22Rv1 (cell line): ENCODE measurements at regions not wholly inside any gene's neighbourhood (a gene's known extent, or its start where the extent isn't known, plus 50 kb on each side); places are given as distances from the start of the nearest gene placed in this dataset.
"Not testable (repeated sequence)": the region's sequence is repeated elsewhere in the genome, so short reads cannot be mapped to it uniquely, and the experiment has no call there.

ENCODE experiments used
- H3K27ac ChIP-seq: fragments of 450-650 bp; 2 replicates; pipeline ENCODE4 v1.5.1; 2017
- CTCF ChIP-seq: fragments of 450-650 bp; IDR thresholded peaks from 2 replicates; pipeline ENCODE4 v1.5.1; 2017; ENCODE audit warnings: mild to moderate bottlenecking
- ZFX ChIP-seq: fragments of 450-650 bp; IDR thresholded peaks from 2 replicates; pipeline ENCODE4 v1.6.1; 2017; ENCODE audit warnings: antibody characterized with exemption, borderline replicate concordance

- TF ChIP-seq CTCF (no peak), ZFX (no peak)
- H3K27ac ChIP-seq, result no peak overlapping the region
These were observed 432.8 kb downstream of the CD83 start for GRCh38 chr6:14550410-14550809.

- TF ChIP-seq CTCF (no peak), ZFX (no peak)
- no peak overlapping the region for H3K27ac ChIP-seq
These were observed 433.2 kb downstream of the CD83 start for GRCh38 chr6:14550822-14551221.

GRCh38 chr6:14551601-14552000 is 434.0 kb downstream of the CD83 start:
- not testable (repeated sequence) for H3K27ac ChIP-seq

- H3K27ac ChIP-seq, result no peak overlapping the region
- TF ChIP-seq ZFX (no peak), CTCF (no peak)
These were observed 435.3 kb downstream of the CD83 start for GRCh38 chr6:14552891-14553290.

GRCh38 chr6:14553515-14553914 is 435.9 kb downstream of the CD83 start:
- TF ChIP-seq CTCF (no peak), ZFX (no peak)
- H3K27ac ChIP-seq, result no peak overlapping the region

GRCh38 chr6:14555804-14556203 is 438.2 kb downstream of the CD83 start:
- H3K27ac ChIP-seq, result no peak overlapping the region
- no peak for TF ChIP-seq CTCF
- no peak for TF ChIP-seq ZFX

- no peak overlapping the region for H3K27ac ChIP-seq
- TF ChIP-seq CTCF, result no peak
- no peak for TF ChIP-seq ZFX
These were observed 442.4 kb downstream of the CD83 start for GRCh38 chr6:14559746-14560536.

- not testable (repeated sequence) for H3K27ac ChIP-seq
These were observed 444.0 kb downstream of the CD83 start for GRCh38 chr6:14561563-14561962.
